Left lobe of liver (tissue), 2 donors: ENCODE measurements at regions not wholly inside any gene's neighbourhood (a gene's known extent, or its start where the extent isn't known, plus 50 kb on each side); places are given as distances from the start of the nearest gene placed in this dataset.
"Not testable (repeated sequence)": the region's sequence is repeated elsewhere in the genome, so short reads cannot be mapped to it uniquely, and the experiment has no call there.

Experiments
- ATAC-seq: fragments of 200-7000 bp; cut with Tn5 transposase; one replicate; pipeline ENCODE4 v1.9.1; 2020; ENCODE audit warnings: mild to moderate bottlenecking, moderate library complexity
- DNase-seq: peaks from one replicate; pipeline ENCODE4 v3.0.0-alpha.2; 2020; ENCODE audit warnings: low spot score
- donor health status: DM: no; HTN: no; CAD: no; lungs with moderate emphysema.
- donor health status: DM: no; HTN: yes; CAD: no.

DNA sequence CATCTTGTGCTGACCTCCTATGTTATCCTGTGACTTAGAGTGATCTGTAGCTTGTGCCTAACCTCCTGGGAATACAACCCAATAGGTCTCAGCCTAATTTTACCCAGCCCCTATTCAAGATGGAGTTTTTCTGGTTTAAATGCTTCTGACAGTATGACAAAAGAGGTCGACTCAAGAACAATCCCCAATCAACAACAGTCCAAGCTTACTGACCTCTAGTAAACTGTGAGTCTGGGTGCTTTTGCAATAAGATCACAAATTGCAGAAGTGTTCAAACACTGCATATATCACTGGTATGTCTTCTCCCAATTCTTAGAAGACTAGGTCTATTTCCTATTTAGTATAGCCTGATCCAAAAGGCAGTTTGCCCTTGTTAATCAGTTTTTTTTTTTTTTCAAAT lies 323.5 kb upstream of the PTGER4 start:
- no peak for DNase-seq
- ATAC-seq, result peak; percentile 55

DNA sequence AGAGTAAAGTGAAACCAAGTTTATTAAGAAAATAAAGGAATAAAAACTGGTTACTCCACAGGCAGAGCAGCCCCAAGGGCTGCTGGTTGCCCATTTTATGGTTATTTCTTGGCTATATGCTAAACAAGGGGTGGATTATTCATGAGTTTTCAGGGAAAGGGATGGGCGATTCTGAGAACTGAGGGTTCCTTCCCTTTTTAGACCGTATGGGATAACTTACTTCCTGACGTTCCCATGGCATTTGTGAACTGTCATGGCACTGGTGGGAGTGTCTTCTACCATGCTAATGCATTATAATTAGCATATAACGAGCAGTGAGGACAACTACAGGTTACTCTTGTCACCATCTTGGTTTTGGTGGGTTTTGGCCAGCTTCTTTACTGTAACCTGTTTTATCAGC lies 323.9 kb upstream of the PTGER4 start:
- DNase-seq (no peak), ATAC-seq (no peak)

DNA sequence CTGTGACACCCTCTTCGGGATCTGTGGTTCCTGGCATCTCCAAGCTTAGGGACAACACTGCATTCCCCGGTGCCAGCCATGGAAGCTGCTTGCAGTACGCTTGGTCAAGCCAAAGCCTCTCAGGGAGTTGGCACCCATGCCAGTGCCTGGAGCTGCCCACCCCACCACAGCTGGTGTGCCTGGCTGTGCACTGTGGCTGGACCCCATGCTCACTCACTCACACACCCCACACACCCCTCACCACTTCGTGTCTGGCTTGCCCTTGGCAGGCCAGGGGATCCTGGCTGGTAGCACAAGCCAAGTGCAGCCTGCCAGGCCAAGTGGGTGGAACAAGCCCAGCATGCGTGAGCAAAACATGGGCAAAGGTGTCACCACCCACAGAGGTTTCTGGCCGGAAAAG lies 324.5 kb upstream of the PTGER4 start:
- ATAC-seq, result no peak
- DNase-seq, result no peak

DNA sequence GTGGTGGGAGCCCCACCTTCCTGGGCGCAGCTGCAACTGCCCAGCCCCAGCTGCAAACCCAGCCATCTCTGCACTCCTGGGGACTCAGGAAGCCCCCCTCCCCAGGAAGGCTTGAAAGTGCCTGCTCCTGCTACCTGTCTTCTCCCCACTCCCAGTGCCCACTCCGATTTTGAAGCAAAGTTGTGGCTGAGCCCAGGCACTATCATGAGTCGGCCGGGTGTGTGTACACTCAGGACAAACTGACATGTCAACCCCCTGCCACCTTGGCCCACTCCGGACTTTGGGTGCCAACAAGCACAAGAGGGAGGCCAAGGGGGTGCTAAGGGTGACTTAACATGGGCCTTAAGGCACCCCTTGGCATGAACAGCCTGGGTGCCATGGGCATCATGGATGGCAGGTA lies 325.5 kb upstream of the PTGER4 start:
- DNase-seq (no peak), ATAC-seq (no peak)

DNA sequence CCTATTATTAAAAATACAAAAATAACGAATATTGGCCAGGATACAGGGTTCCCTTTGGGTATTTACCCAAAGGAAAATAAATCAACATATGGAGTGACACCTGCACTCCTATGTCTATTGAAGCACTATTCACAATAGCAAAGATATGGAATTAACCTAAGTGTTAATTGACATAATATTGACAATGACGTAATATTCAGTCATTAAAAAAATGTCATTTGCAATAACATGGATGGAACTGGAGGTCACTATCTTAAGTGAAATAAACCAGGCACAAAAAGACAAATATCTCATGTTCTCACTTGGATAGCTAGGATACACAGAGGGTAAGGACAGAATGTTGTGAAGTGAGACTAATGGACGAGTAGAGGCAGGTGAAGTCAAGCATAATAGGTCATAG lies 326.3 kb upstream of the PTGER4 start:
- ATAC-seq (no peak), DNase-seq (no peak)

DNA sequence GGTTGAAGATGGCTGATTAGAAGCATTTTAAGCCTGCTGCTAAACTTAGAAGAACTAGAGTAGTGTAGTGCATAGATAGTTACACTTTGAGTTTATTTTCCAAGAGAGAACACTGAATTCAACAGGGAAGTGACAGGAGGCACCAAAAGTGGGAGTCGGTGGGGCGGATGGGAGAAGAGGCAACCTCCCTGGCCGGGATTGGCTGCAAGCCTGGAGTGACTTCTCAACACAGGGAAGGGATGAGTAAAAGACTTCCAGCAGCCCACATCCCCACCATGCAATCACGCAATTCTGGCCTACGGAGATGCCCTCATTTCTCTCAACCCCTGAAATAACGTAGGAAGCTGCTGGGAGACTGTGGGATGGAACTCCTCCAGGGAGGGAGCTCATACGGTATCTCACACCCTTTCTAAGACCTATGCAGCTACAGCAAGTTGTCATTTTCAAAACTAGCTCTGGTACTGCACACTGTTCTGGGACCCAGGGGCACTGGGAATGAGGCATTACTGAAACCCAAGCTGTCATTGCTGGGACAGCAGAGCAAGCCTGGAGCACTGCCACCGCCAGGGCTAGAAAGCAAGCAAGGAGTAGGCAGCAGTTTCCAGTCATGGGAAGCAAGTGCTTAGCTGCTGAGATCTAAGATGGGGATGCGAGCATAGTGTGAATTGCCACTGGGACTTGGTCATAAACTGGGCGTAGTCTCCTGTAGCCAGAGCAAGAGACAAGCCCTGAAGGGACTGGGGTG lies 331.6 kb upstream of the PTGER4 start:
- ATAC-seq (no peak), DNase-seq (no peak)

DNA sequence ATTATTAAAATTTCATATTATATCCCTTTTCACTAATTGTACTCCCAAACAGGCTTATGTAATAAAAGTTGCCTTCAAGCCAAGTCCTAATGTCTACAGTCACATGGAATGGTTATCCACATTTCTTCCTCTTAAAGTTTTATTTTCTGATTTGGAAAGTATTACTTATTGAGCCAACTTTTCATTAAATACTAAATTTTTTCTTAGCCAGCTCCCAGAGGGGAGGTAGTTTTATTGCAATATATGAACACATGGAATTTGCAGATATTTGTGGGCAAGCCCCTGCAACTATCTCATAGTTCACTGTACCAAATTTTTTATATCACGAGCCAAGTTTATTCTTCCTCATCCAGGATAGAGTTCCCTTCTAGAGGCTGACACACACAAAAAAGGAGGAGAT lies 332.8 kb upstream of the PTGER4 start:
- no peak for DNase-seq

DNA sequence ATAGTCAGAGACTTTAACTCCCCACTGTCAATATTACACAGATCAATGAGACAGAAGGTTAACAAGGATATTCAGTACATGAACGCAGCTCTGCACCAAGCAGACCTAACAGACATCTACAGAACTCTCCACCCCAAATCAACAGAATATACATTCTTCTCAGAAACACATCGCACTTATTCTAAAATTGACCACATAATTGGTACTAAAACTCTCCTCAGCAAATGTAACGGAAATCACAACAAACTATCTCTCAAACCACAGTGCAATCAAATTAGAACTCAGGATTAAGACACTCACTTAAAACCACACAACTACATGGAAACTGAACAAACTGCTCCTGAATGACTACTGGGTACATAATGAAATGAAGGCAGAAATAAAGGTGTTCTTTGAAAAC lies 341.3 kb upstream of the PTGER4 start:
- DNase-seq, ATAC-seq: not testable (repeated sequence)

More for the DNA sequence above, 332.8 kb upstream of the PTGER4 start:
- no peak for ATAC-seq

DNA sequence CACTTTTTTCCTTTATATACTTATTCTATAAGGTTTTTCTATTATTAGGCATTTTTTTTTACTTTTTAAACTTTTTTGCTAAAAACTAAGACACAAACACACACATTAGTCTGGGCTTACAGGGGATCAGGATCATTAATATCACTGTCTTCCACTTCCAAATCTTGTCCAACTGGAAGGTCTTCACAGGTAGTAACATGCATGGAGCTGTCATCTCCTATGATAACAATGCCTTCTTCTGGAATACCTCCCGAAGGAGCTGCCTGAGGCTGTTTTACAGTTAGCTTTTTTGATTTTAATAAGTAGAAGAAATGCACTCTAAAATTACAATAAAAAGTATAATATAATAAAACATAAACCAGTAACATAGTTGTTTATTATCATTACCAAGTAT lies 345.5 kb upstream of the PTGER4 start:
- DNase-seq (no peak), ATAC-seq (no peak)

DNA sequence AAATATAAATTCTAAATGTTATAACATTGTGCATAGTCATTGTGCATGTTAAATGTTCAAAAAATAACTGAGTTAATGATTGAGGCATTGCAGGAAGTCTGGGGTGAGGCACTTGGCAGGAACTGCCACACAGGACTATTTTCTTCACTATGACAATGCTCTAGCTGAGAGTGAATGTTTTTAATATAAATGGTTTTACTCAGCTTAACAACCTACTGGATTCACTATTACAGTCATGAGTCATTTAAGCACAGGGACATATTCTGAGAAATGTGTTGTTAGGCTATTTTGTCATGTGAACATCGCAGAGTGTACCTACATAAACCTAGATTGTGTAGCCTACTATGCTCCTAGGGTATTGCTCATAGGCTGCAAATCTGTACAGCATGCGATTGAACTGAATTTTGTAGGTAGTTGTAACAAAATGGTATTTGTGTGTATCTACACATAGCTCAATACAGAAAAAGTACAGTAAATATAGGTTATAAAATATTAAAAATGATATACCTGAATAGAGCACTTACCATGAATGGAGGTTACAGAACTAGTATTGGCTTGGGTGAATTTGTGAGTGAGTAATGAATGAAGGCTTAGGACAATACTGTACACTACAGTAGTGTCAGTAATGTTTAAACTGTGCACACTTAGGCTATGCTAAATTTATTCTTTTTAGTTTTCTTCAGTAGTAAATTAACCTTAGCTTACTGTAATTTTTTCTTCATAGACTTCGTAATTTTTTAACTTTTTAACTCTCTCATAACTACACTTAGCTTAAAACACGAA lies 346.1 kb upstream of the PTGER4 start:
- no peak for ATAC-seq

DNA sequence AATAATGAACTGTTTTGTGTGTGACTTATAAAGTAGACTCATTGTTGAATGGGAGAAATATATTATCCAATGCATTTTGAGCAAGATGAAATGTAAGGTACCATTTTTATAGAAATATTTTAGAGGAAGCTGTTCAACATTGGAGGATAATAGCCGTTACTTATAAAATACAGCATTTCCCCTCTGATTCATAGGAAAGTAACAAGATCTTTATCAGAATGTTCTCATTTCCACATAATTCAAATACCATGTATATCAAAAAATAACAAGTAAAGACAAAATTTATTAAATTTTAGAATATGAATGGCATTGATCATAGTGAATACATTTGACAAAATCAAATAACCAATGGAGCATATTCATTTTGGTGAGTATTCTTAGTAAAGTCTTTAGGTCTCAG lies 346.7 kb upstream of the PTGER4 start:
- DNase-seq (no peak), ATAC-seq (no peak)

More for the DNA sequence above, 346.1 kb upstream of the PTGER4 start:
- no peak for DNase-seq

DNA sequence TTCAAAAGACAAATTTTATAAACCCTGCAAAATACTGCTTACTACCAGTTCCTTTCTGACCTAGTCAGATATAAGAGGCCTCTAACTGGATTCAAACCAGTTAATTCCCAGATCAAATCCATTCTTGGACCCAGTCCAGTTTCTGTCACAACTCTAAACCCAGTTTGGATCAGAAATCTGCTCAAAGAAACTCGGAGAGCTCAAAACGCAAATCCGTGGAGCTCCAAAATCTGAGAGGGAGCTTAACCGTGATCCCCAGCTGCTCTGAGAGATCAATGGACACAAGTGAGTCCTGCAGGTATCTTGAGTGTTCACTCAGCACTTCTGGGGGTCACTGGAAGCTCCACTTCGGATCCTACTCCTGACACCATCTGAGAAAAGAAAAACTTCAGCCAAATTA lies 348.1 kb upstream of the PTGER4 start:
- DNase-seq, result no peak
- no peak for ATAC-seq

DNA sequence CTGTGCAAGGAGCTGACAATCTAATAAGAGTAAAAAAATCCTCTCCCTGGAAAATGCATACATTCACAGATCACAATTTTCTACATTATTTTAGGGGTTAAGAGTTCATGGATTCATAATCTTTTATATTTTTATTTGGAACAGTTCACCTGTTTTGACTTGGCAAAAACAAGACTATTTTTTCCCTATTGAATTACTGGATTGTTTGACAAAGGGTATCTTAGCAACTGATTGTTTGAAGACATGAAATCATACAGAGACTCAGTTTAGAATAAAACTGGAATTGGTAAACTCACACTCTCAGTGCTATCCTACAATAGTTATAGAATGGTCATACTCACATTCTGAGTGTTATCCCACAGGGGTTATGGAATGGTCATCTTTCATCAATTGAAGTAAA lies 358.2 kb upstream of the PTGER4 start:
- DNase-seq, result no peak
- ATAC-seq, result no peak

DNA sequence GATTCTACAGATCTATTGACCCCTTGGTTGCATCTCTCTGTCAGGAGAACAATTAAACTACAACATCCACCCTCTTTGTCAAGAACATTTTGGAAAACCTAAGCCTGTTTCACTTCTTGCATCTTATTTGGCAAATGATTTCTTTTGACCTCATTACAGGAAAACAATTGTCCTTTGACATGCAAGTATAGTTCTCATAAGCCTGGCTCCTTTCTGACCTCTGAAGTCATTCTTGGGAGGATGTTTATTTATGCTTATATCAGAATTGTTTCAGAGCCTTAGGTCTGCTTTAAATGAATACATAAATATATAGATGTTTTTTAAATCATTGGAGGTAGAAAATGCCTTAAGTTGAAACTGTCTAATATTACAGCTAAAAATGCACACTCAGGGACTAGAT lies 361.3 kb upstream of the PTGER4 start:
- no peak for DNase-seq
- ATAC-seq, result no peak

DNA sequence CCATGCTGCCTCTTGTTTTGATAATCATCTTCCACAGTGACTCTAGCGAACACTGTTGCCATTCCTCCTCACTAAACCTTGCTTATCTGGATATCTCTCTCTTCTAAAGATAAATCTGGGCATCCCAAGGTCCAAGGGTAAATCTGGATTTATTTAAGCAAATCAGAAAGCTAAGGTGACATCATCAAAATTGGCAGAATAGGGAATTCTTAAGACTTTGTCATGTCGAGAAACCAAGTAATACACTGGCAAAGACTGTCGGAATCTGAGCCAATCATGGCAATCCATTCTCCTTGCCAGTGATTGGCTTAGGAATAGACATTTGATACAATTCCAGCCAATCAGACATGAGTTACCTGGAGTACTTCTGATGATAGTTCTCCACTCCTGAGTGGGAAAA lies 362.7 kb upstream of the PTGER4 start:
- no peak for ATAC-seq
- no peak for DNase-seq

DNA sequence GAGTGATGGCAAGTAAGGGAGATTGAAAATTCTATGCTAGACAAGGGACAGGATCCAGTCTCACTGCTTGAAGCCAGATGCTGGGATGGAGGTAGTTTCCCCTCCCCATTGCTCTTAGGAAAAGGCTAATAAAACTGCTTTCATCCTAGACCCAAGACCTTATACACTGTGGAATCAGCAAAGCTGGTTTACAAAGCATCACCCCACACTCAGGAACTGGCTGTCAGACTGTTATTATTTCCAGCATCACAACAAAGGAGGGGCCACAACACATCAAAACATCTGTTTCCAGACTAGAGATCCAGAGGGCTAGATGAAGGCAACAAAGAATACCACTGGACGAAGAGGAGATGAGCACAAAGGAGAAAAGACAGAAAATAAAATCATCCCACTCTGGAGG lies 364.6 kb upstream of the PTGER4 start:
- ATAC-seq (no peak), DNase-seq (no peak)

DNA sequence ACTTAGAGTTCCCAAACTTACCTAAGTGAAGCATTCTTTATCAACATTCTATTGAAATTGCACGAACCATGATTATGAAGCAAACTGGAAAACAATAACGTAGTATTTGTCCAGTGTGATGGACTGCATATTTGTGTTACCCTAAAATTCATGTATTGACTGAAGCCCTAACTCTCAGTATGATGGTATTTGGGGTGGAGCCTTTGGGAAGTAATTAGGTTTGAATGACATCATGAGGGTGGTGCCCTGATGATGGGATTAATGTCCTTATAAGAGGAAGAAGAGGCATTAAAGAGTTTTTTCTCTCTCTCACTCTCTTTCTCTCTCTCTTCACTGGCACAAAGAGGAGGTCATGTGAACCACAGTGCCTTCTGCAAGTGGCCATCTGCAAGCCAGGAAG lies 365.4 kb upstream of the PTGER4 start:
- no peak for DNase-seq
- ATAC-seq, result no peak

DNA sequence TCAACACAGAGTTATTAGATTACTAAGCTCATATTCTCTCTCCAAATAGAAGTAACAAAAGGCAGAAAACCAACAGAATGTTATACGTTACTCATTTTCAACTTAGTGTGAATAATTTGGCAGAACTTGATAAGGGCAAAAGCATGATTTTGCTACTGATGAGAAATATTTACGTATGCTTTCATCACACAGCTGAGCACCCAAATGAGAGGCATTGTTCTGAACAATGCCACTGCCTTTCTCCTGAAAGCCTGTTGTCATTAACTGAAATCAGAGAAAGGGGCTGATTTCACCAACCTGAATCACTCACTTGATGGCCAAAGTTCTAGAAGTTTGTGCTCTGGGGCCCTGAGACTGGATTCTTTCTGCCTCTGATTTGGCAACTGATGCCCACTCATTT lies 367.5 kb upstream of the PTGER4 start:
- no peak for DNase-seq
- no peak for ATAC-seq

DNA sequence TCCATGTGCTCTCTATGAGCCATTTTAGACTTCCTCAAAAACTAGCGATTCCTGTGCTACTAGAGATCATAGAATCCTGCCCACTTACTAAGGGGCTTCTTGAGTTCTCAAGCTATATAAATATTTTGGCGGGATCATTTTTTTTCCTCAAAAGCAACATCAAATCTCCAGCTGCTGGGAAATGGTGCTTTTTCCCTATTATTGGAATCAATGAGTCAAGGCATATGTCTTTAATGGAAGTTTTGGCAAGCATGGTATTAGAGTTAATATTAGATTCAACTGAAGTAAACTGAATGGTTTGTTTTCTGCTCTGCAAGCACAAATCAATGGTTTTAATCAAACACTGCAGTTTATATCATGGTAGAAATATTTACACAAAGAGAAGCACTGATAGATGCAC lies 369.9 kb upstream of the PTGER4 start:
- DNase-seq, result no peak
- no peak for ATAC-seq

DNA sequence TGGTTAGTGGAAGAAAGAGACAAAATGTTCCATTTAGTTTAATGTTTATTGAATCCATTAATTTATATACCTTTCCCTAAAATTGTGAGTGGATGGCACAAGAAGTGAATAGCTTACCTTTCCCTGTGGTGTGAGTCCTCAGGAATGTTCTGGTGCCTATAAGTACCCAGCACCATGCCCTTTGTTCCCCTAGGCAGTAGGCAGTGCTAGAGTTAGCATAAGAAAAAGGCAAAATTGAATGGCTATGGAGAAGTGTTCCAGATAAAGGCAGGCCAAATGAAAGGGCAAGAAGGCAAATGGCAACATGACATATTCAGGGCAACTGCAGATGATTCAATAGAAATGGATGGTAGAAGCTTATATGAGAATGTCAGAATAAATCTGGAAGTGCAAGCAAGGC lies 370.8 kb upstream of the PTGER4 start:
- no peak for DNase-seq
- ATAC-seq, result no peak

DNA sequence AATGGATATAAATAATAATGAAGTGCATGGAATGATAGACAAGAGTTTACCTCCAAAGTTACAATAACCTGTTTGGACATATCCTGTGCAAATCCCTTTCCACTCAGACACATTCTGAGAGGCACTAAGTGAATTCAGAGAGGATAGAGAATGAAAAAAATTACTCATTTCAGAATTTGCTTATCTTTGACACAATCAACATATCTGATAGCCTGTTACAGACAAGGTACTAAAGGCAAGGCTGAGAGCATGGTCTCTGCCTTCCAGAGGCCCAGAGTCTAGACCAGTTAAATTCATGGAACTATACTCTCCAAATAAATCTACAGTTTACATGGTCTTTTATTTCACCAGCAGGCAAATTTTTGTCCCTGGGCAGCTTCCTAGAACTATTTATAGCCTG lies 371.8 kb upstream of the PTGER4 start:
- DNase-seq (no peak), ATAC-seq (no peak)

DNA sequence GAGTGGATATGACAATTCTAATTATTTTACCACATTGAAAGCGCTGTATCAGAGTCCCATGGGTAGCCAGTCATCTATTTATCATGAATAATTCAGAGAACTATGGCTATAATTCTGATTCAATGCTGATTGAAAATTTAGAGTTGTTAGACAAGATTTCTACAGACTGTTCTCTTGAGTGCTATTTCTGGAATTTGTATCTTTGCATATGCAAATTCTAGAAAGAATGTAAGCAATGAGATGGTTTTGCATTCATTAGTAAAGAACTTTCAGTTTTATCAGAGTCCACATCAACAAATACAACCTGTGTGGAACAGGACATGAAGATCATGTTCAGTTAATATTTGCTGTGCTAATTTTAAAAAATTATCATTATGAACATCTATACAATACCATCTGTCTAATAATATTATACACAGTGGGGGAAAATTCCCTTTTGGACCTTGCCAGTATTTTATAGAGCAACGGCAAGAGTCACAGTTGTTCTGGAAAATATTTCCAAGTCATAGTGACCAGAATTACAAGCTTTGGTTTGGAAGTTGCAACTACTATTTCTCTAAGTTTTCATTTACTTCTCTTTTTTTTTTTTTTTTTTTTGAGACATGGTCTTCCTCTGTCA lies 372.7 kb upstream of the PTGER4 start:
- DNase-seq, result no peak
- no peak for ATAC-seq
